Body of pancreas (tissue), 4 donors: ENCODE measurements at regions not wholly inside any gene's neighbourhood (a gene's known extent, or its start where the extent isn't known, plus 50 kb on each side); places are given as distances from the start of the nearest gene placed in this dataset.

Experiments used
- POLR2A ChIP-seq, 3 donors: fragments of 450-650 bp; IDR thresholded peaks; one replicate each; pipeline ENCODE4 v1.6.1; 2016; ENCODE audit warnings: antibody characterized with exemption in 3 of 3, mild to moderate bottlenecking in 2 of 3
- TF ChIP-seq, protein P1 (sequence below), 7 experiments: fragments of 450-650 bp in 4 of 7; fragments of 200-600 bp in 3 of 7; sonication (generic) in 3 of 7; IDR thresholded peaks; one replicate each; pipeline ENCODE4 v1.5.1; 2016 to 2019; ENCODE audit warnings: antibody characterized with exemption in 7 of 7

DNA sequence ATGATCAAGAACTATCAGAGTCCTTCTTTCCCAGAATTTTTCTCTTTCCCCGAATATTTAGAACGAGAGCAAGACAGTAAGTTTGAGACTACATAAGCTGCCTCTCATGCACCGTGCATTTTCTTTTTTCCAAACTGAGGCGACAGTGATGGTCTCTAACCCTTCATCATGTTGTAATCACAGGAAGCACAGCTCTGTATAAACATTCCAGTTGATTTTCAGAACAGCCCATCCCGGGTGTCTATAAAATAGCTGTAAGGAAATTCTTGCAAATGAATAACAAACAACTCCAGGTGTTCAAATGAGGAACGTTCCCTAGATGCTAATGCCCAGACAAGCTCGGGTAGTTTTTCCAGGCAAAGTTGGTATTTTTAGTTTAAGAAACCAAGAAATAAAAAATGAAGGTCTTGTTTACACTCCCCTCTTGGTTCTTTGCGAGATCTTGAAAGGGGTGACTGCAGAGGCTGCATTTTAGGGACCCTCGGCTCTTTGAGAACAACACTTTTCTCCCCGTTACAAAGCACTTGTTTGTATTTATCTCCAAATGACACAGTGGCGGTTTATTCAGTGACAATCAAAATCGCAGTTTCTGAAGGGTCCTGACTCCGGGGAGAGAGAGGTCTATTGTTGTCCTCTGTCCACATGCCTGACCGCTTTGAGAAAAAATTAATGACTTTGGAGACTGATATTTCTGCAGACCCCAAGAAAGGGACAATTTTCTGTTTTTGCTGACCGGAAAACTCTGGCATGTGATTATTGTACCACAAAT is 101.1 kb upstream of the NCK2 start:
- TF ChIP-seq, protein P1, sequence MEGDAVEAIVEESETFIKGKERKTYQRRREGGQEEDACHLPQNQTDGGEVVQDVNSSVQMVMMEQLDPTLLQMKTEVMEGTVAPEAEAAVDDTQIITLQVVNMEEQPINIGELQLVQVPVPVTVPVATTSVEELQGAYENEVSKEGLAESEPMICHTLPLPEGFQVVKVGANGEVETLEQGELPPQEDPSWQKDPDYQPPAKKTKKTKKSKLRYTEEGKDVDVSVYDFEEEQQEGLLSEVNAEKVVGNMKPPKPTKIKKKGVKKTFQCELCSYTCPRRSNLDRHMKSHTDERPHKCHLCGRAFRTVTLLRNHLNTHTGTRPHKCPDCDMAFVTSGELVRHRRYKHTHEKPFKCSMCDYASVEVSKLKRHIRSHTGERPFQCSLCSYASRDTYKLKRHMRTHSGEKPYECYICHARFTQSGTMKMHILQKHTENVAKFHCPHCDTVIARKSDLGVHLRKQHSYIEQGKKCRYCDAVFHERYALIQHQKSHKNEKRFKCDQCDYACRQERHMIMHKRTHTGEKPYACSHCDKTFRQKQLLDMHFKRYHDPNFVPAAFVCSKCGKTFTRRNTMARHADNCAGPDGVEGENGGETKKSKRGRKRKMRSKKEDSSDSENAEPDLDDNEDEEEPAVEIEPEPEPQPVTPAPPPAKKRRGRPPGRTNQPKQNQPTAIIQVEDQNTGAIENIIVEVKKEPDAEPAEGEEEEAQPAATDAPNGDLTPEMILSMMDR (IDR thresholded peaks at IDR 0.05): no peak
- no peak for TF ChIP-seq POLR2A (IDR thresholded peaks at IDR 0.05)
